Activated T-helper 1 cell treated with anti-CD3 and anti-CD28 coated beads, Interleukin-2, amount 50 U/mL, for 16 hours (primary cell): ENCODE measurements at regions not wholly inside any gene's neighbourhood (a gene's known extent, or its start where the extent isn't known, plus 50 kb on each side); places are given as distances from the start of the nearest gene placed in this dataset.

ENCODE experiments used
- DNase-seq, 2 donors: peaks; one replicate each; pipeline ENCODE4 v3.0.0-alpha.2; 2020; ENCODE audit warnings: low read depth in 1 of 2, low spot score in 1 of 2

DNA sequence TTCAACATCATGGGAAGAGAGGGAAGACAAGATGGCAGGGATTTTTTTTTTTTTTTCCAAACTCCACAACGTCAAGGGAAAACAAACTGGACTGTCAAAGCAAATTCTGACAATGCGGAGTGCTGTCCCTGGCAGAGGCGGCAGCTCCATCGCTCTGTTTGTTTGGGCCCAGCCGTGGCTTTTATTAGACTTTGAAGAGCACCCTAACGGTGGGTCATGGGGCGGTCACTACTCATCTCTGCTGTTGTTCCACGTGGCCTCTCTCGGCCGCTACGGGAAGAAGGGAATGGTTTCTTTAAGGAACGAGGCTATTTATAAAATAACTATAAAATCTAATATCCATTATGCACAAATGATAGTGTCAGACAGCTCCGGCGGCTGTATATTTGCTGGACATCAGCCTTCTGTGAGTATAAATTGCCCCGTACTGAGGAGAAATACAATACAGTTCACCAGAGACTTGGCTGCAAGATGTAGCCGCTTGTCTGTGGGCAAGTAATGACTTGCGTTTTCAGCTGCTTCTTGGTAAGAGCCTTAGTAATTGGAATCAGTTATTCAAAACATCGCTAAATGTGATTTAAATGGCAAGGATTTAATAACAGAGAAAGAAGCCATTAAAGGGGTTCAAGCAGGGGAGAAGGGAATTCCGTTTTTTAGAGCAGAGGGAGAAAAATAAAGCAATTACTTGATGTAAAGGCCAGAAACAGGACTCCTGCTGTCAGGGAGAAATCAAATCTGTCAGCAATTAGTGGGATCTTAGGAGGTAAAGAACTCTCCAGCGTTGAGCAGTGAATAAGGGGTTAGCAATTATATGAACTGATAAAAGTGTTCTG is 61.7 kb upstream of the RAB11FIP2 start:
- no peak for DNase-seq

DNA sequence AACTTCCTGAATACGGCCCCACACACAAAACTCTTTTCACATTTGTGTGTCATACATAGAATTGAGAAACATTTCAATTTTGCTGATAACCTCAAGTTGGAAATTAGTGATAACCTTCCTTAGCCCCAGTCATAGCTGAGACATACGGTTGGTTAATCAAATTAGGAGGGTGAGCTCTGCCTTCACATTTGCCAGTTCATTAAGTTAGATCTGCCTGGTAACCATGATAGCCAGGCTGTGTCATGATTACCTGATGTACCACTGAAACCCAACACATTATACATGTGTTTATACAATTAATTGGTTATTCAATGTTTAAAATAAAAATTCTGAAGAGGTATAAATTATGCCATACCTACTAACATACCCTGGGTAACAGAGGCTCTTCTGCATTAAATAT is 60.8 kb upstream of the RAB11FIP2 start:
- DNase-seq = no peak

- DNase-seq = no peak
Observed at GRCh38 chr10:118107040-118107439, 60.3 kb upstream of the RAB11FIP2 start.

- DNase-seq = no peak
Observed at GRCh38 chr10:118106426-118106825, 59.7 kb upstream of the RAB11FIP2 start.

DNA sequence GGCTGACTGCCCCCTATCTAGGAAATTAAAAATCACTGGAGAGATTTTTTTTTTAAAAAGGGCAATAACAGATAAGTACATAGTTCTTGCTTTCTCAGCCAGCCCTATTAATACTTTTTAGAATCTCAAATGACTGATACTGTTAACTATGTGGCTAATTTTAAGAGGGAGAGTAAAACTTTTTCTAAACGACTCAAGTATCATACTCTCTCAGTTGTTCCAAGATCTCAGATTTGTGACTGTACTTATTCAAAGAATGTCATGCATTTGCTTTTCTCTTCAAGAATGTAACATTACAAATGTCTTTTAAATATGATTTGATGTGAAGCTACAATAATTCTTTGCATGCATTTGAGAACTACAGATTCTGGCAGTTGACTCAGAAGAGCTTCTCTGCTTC is 55.4 kb upstream of the RAB11FIP2 start:
- DNase-seq = no peak

DNA sequence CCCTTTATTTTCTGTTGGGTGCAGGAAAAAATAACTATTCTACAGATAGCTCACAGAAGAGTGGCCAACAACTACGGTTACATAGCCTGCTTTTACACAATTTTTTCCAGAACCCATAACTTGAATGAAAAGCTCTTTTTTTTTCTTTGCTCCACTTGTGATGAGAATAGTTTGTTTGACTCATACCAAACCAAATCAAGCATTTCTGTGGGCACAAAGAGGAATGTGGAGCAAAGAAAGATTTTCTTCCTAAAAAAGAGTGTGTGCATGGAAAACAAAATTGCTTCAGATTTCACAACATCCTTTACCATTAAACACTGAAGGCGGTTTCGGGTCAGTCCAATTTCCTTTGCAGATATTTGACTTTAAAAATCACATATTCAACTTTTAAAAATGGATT is 54.8 kb upstream of the RAB11FIP2 start:
- no peak for DNase-seq
